ENCODE measurements at regions not wholly inside any gene's neighbourhood (a gene's known extent, or its start where the extent isn't known, plus 50 kb on each side); places are given as distances from the start of the nearest gene placed in this dataset.

DNA sequence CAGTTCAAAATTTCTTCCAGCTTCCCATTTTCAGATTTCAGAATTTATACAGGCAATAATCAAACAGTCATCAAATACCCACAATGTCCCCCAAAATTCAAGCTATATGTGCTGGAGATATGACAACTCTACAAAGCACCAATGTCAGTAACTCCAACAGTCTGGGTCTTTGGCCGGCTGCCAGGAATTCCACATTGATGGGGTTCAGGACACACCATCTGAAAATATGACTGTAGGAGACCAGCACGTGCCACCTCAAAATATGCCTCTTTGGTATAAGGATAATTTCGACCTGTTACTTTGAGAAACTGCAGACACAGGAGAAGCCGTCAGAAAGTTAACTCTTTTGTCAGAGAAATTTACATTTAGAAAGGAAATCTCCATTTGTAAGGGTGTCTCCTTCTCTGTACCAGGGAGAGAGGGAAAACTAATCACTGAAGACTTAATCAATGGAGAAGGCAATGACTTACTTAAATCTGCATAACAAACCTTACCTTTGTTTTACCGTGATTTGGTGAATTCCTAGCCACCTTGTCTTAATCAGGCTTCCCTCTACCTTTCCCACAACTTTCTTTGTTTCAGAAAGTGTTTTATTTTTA lies 594.3 kb upstream of the CDH5 start:
- TF ChIP-seq FOXP2 (optimal IDR thresholded peaks at IDR 0.05; ENCODE audit: control extremely low read depth, extremely low read length, insufficient read depth): no peak
- no peak for TF ChIP-seq POLR2AphosphoS5 (IDR thresholded peaks at IDR 0.05; ENCODE audit: borderline replicate concordance, low read depth, low read length)
- no peak for TF ChIP-seq EZH2 (IDR thresholded peaks at IDR 0.05)

DNA sequence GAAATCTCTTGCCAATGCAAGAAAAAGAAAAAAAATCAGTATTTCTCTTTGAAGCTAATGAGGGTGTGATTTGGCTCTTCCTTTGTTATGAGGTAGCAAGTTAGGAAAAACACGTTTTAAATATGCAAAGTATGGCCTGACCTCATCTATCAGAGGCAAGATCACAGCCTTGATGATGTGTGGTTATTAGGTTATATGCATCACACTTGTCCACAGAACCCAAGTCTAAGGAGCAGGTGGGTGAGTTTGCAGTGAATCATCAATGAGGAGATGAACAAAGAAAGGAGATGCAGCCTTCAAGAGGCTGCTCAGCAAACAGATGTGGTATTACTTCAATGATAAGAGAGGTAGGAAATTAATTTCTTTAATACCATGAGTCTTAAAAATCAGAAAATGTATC lies 594.8 kb upstream of the CDH5 start:
- Histone ChIP-seq H3K36me3 (ENCODE audit: insufficient read depth, low read length) (no peaks in the 10 kb centered on the region), H3K27ac (no peak overlapping the region), H3K9ac (ENCODE audit: insufficient read length) (no peak overlapping the region), H3K4me3 (no peak overlapping the region), H3K9me3 (ENCODE audit: low read depth, low read length) (no peaks in the 10 kb centered on the region)
- TF ChIP-seq EZH2 (IDR thresholded peaks at IDR 0.05) (no peak), POLR2AphosphoS5 (IDR thresholded peaks at IDR 0.05; ENCODE audit: borderline replicate concordance, low read depth, low read length) (no peak), FOXP2 (optimal IDR thresholded peaks at IDR 0.05; ENCODE audit: control extremely low read depth, extremely low read length, insufficient read depth) (no peak)
- DNase-seq (ENCODE audit: low read depth, low spot score): no peak

More for the DNA sequence above, 594.3 kb upstream of the CDH5 start:
- H3K9me3 ChIP-seq (ENCODE audit: low read depth, low read length): no peaks in the 10 kb centered on the region
- H3K27ac ChIP-seq: no peak overlapping the region
- H3K4me3 ChIP-seq: no peak overlapping the region
- H3K36me3 ChIP-seq (ENCODE audit: insufficient read depth, low read length): no peaks in the 10 kb centered on the region
- DNase-seq (ENCODE audit: low read depth, low spot score): no peak
- no peak overlapping the region for H3K9ac ChIP-seq (ENCODE audit: insufficient read length)

DNA sequence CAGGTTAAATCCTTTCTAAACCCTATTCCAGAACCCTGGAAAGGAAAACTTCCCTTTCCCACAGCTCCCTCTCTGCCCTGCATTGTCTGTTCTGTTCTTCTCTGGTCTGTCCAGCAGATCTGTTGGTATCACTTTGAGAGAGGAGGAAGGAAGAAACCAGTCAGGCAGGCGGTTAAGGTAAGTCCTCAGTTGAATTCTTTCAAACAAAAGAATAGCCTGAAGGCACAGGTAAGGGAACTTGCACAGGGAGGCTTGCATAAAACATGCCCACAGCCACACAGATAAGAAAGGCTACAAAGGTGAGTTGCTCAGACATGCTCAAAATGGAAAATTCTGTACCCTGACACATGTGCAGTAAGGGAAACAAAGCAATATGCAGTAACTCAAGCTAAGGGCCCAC lies 595.7 kb upstream of the CDH5 start:
- no peak overlapping the region for H3K27ac ChIP-seq
- no peak for DNase-seq (ENCODE audit: low read depth, low spot score)
- no peak for TF ChIP-seq EZH2 (IDR thresholded peaks at IDR 0.05)
- TF ChIP-seq FOXP2 (optimal IDR thresholded peaks at IDR 0.05; ENCODE audit: control extremely low read depth, extremely low read length, insufficient read depth): no peak
- no peak for TF ChIP-seq POLR2AphosphoS5 (IDR thresholded peaks at IDR 0.05; ENCODE audit: borderline replicate concordance, low read depth, low read length)
- H3K36me3 ChIP-seq (ENCODE audit: insufficient read depth, low read length): no peaks in the 10 kb centered on the region
- no peak overlapping the region for H3K9ac ChIP-seq (ENCODE audit: insufficient read length)
- no peak overlapping the region for H3K4me3 ChIP-seq
- H3K9me3 ChIP-seq (ENCODE audit: low read depth, low read length): no peaks in the 10 kb centered on the region

- H3K9ac ChIP-seq (ENCODE audit: insufficient read length): no peak overlapping the region
- TF ChIP-seq POLR2AphosphoS5 (IDR thresholded peaks at IDR 0.05; ENCODE audit: borderline replicate concordance, low read depth, low read length) (no peak), FOXP2 (optimal IDR thresholded peaks at IDR 0.05; ENCODE audit: control extremely low read depth, extremely low read length, insufficient read depth) (no peak), EZH2 (IDR thresholded peaks at IDR 0.05) (no peak)
These were observed 596.6 kb upstream of the CDH5 start for GRCh38 chr16:65769776-65770438.

DNA sequence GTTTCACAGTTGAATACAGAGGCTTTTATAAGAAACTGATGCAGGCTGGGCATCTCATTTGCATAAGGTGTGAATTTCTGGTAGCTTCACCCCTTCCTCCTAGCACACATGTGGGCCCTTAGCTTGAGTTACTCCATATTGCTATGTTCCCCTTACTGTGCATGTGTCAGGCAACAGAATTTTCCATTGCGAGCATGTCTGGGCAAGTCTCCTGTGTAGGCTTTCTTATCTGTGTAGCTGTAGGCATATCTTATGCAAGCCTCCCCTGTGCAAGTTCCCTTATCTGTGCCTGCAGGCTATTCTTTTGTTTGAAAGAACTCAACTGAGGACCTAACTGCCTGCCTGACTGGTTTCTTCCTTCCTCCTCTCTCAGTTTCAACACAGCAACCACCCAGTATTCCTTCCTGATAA lies 597.4 kb upstream of the CDH5 start:
- no peak for TF ChIP-seq EZH2 (IDR thresholded peaks at IDR 0.05)
- TF ChIP-seq POLR2AphosphoS5 (IDR thresholded peaks at IDR 0.05; ENCODE audit: borderline replicate concordance, low read depth, low read length): no peak
- no peak for TF ChIP-seq FOXP2 (optimal IDR thresholded peaks at IDR 0.05; ENCODE audit: control extremely low read depth, extremely low read length, insufficient read depth)
- H3K36me3 ChIP-seq (ENCODE audit: insufficient read depth, low read length): no peaks in the 10 kb centered on the region
- no peak overlapping the region for H3K27ac ChIP-seq
- H3K9me3 ChIP-seq (ENCODE audit: low read depth, low read length): no peaks in the 10 kb centered on the region
- no peak overlapping the region for H3K4me3 ChIP-seq
- DNase-seq (ENCODE audit: low read depth, low spot score): peak; percentile 14
- H3K9ac ChIP-seq (ENCODE audit: insufficient read length): no peak overlapping the region

More at GRCh38 chr16:65769776-65770438, 596.6 kb upstream of the CDH5 start:
- DNase-seq (ENCODE audit: low read depth, low spot score): no peak
- Histone ChIP-seq H3K36me3 (ENCODE audit: insufficient read depth, low read length) (no peaks in the 10 kb centered on the region), H3K27ac (no peak overlapping the region), H3K4me3 (no peak overlapping the region), H3K9me3 (ENCODE audit: low read depth, low read length) (no peaks in the 10 kb centered on the region)

GRCh38 chr16:65767125-65767524 lies 599.4 kb upstream of the CDH5 start:
- H3K36me3 ChIP-seq (ENCODE audit: insufficient read depth, low read length): no peaks in the 10 kb centered on the region
- no peak overlapping the region for H3K4me3 ChIP-seq
- DNase-seq (ENCODE audit: low read depth, low spot score): no peak
- no peak overlapping the region for H3K27ac ChIP-seq
- no peak overlapping the region for H3K9ac ChIP-seq (ENCODE audit: insufficient read length)
- no peak for TF ChIP-seq POLR2AphosphoS5 (IDR thresholded peaks at IDR 0.05; ENCODE audit: borderline replicate concordance, low read depth, low read length)
- TF ChIP-seq EZH2 (IDR thresholded peaks at IDR 0.05): no peak
- no peak for TF ChIP-seq FOXP2 (optimal IDR thresholded peaks at IDR 0.05; ENCODE audit: control extremely low read depth, extremely low read length, insufficient read depth)
- no peaks in the 10 kb centered on the region for H3K9me3 ChIP-seq (ENCODE audit: low read depth, low read length)

DNA sequence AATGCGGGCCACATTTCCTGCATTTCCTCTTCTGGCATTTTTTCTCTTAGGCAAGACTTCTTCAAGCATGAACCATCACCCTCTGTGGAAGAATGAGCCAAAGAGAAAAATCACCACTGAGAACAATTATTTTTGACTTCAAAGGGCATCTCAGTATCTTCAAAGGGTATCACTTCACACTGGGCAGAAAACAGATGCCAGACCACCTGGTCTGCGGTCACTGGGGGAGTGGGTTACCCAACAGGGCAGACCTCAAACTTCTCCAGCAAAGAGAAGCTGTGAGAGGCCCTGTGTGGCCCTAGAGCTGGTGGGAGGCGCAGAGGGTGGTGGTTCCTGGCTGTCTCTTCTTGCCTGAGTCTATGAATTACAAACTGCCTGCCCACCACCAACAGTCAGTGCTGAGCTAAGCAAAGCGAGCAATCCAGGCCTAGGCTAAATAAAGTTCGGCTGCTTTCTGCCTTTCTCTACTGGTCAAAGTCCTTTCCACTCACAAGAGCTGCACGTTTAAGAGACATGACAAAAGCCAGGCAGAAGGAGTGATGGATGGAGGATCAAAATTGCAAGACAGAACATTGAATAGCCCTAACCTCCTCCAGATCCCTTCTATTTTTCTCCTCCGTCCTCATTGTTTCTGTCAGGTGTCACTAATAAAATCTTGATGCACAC lies 602.7 kb upstream of the CDH5 start:
- H3K27ac ChIP-seq: no peak overlapping the region
- no peaks in the 10 kb centered on the region for H3K9me3 ChIP-seq (ENCODE audit: low read depth, low read length)
- H3K36me3 ChIP-seq (ENCODE audit: insufficient read depth, low read length): no peaks in the 10 kb centered on the region
- no peak overlapping the region for H3K9ac ChIP-seq (ENCODE audit: insufficient read length)
- H3K4me3 ChIP-seq: no peak overlapping the region
- TF ChIP-seq FOXP2 (optimal IDR thresholded peaks at IDR 0.05; ENCODE audit: control extremely low read depth, extremely low read length, insufficient read depth) (no peak), POLR2AphosphoS5 (IDR thresholded peaks at IDR 0.05; ENCODE audit: borderline replicate concordance, low read depth, low read length) (no peak), EZH2 (IDR thresholded peaks at IDR 0.05) (no peak)
- DNase-seq (ENCODE audit: low read depth, low spot score): no peak

DNA sequence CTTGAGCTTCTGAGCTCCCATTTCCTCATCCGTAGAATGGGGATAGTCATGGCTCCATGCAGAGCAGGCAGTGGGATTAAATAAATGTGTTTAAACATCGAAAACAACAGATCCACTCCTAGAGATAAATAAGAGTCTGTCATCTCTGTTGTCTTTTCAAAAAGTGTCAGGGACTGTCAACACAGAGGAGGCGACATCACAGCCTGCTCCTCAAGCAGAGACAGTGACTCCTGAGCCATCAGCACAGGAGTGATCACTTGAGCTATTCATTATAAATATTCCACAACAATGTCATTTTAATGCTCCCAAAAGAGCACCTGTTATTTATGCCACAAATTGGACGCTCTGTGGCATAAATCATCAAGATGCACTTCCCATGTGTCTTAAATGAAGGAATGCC lies 605.6 kb upstream of the CDH5 start:
- Histone ChIP-seq H3K36me3 (ENCODE audit: insufficient read depth, low read length) (no peaks in the 10 kb centered on the region), H3K27ac (no peak overlapping the region)

More for the DNA sequence above, 605.6 kb upstream of the CDH5 start:
- no peak overlapping the region for H3K9ac ChIP-seq (ENCODE audit: insufficient read length)
- DNase-seq (ENCODE audit: low read depth, low spot score): no peak
- H3K9me3 ChIP-seq (ENCODE audit: low read depth, low read length): no peaks in the 10 kb centered on the region
- H3K4me3 ChIP-seq: no peak overlapping the region
- TF ChIP-seq EZH2 (IDR thresholded peaks at IDR 0.05): no peak
- TF ChIP-seq POLR2AphosphoS5 (IDR thresholded peaks at IDR 0.05; ENCODE audit: borderline replicate concordance, low read depth, low read length): no peak
- no peak for TF ChIP-seq FOXP2 (optimal IDR thresholded peaks at IDR 0.05; ENCODE audit: control extremely low read depth, extremely low read length, insufficient read depth)
